Esophagus (tissue), 2 donors: ENCODE measurements at regions not wholly inside any gene's neighbourhood (a gene's known extent, or its start where the extent isn't known, plus 50 kb on each side); places are given as distances from the start of the nearest gene placed in this dataset.
"Not testable (repeated sequence)": the region's sequence is repeated elsewhere in the genome, so short reads cannot be mapped to it uniquely, and the experiment has no call there.

Experiments used
- H3K27ac ChIP-seq, 2 donors: one replicate each; pipeline ENCODE4 v1.5.1; 2013; ENCODE audit warnings: low read depth in 2 of 2, mild to moderate bottlenecking in 2 of 2, inconsistent platforms in 1 of 2, low read length in 1 of 2, moderate library complexity in 1 of 2
- H3K27me3 ChIP-seq, 2 donors: one replicate each; pipeline ENCODE4 v1.6.1; 2013; ENCODE audit warnings: low read length in 2 of 2, control low read depth in 1 of 2, mild to moderate bottlenecking in 1 of 2; ENCODE audit not compliant: insufficient read depth in 2 of 2, control insufficient read depth in 1 of 2
- H3K36me3 ChIP-seq, 2 donors: one replicate each; pipeline ENCODE4 v1.6.1; 2013; ENCODE audit warnings: low read length in 1 of 2; ENCODE audit not compliant: control insufficient read depth in 2 of 2, insufficient read depth in 2 of 2
- H3K4me1 ChIP-seq, 2 donors: one replicate each; pipeline ENCODE4 v1.6.1; 2013; ENCODE audit warnings: low read length in 1 of 2; ENCODE audit not compliant: control insufficient read depth in 2 of 2, insufficient read depth in 2 of 2
- H3K4me3 ChIP-seq, 2 donors: one replicate each; pipeline ENCODE4 v1.5.1; 2013; ENCODE audit warnings: low read length in 2 of 2, mild to moderate bottlenecking in 2 of 2, low read depth in 1 of 2, moderate library complexity in 1 of 2
- H3K9me3 ChIP-seq, 2 donors: one replicate each; pipeline ENCODE4 v1.6.1; 2013; ENCODE audit warnings: mild to moderate bottlenecking in 2 of 2, low read depth in 1 of 2, low read length in 1 of 2, moderate library complexity in 1 of 2; ENCODE audit not compliant: control insufficient read depth in 2 of 2, insufficient read depth in 1 of 2
- WGBS, 2 donors: extraction: QIAGEN DNeasy Blood & Tissue Kit; methylation state at CpG; one replicate each; pipeline ENCODE4 v1.1.7; 2013; 5-methylcytosine and 5-hydroxymethylcytosine counted together
- donor health status: healthy with polysubstance abuse.
- donor health status: Bipolar disorder and iron deficiency.

DNA sequence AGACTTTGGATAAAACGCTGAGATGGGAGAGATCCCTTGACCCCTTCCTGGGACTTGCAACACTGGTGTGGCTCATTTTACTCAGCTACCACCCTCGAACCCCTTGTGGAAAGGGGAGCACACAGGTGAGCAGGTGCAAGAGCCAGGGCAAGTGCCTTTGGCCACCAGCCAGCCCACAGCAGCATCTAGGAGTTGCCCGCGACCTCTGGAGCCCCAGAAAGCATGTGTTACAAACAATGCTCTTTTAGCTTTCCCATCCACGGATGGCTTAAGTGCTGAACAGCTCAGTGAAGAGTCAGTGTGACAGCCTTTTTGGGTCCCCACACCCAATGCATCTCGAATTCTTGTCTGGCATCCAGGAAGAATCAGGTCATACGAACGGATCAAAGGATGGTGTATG, 197.8 kb downstream of the MEMO1 start:
- Histone ChIP-seq H3K4me3 (no peak overlapping the region), H3K27me3 (no peaks in the 10 kb centered on the region), H3K9me3 (no peaks in the 10 kb centered on the region), H3K4me1 (no peaks in the 10 kb centered on the region), H3K36me3 (no peaks in the 10 kb centered on the region), H3K27ac (no peak overlapping the region)
- 79 to 81% methylated on average over 8 of the region's 8 CpGs for WGBS, 2 donors

GRCh38 chr2:31812051-31812798, 198.6 kb downstream of the MEMO1 start:
- no peaks in the 10 kb centered on the region for H3K9me3 ChIP-seq
- no peaks in the 10 kb centered on the region for H3K36me3 ChIP-seq
- H3K27me3 ChIP-seq = no peaks in the 10 kb centered on the region
- no peak overlapping the region for H3K4me3 ChIP-seq
- no peaks in the 10 kb centered on the region for H3K4me1 ChIP-seq
- H3K27ac ChIP-seq = no peak overlapping the region
- WGBS, 2 donors = 58 to 72% methylated on average over 2 of the region's 2 CpGs

DNA sequence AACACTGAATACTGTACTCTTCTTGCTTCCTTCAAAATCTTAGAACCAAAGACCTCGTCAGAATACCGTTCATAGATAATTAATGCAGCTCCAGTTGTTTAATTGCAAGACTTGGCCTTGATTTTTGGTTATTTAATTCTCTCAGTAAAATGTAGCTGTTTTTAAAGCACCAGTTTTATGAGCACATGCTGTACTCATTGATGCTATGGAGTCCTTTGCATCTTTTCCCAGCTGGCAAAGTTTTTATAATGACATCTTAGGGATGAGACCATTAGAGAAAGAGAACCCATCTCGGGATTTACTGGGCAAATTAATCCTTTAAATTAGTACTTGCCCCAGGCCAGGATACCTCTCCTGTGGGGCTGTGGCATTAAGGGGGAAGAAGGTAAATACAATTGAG, 199.3 kb downstream of the MEMO1 start:
- Histone ChIP-seq H3K4me1 (no peaks in the 10 kb centered on the region), H3K36me3 (no peaks in the 10 kb centered on the region), H3K27ac (no peak overlapping the region), H3K27me3 (no peaks in the 10 kb centered on the region), H3K9me3 (no peaks in the 10 kb centered on the region), H3K4me3 (no peak overlapping the region)
- 70 to 83% methylated on average over 3 of the region's 3 CpGs for WGBS, 2 donors

DNA sequence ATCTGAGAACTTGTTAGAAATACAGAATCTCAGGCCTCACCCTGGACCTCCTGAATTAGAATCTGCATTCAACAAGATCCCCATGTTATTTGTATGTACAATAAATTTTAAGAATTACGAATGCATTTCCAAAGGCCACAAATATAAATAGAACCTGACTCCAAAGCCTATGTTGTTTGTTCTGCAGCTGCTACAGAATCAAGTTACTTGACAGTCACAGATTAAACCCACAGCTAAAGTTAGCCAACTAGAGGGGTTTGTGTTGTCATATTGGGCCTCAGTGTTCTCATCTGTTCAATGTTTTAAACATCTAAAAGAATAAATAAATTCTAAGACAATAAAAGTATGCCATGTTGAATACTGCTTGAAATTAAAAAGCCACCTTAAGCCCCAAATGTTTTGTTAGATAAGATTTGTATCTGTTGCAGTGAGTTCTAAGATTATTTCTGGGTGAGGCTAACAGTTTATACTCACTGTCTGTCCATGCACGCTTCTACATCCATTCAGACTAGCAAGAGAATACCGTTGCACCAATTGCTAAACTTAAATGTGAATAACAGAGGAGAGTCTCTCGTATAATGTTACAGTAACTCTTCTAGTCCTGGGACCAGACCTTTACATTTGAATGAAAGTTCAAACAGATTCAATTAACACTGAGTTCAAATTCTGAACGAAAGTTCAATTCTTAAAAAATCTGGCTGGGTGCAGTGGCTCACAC, 200.4 kb downstream of the MEMO1 start:
- peaks cover 0 to 5% of the 10 kb centered on the region in 2 donors for H3K9me3 ChIP-seq
- H3K36me3 ChIP-seq = no peaks in the 10 kb centered on the region
- H3K4me1 ChIP-seq = no peaks in the 10 kb centered on the region
- H3K27me3 ChIP-seq = no peaks in the 10 kb centered on the region
- H3K4me3 ChIP-seq = no peak overlapping the region
- H3K27ac ChIP-seq = no peak overlapping the region
- WGBS, 2 donors = 61 to 64% methylated on average over 5 of the region's 5 CpGs

GRCh38 chr2:31805688-31806087, 205.1 kb downstream of the MEMO1 start:
- no peaks in the 10 kb centered on the region for H3K27me3 ChIP-seq
- H3K4me3 ChIP-seq = no peak overlapping the region
- no peaks in the 10 kb centered on the region for H3K36me3 ChIP-seq
- H3K4me1 ChIP-seq = no peaks in the 10 kb centered on the region
- 83 to 85% methylated on average over 16 of the region's 16 CpGs for WGBS, 2 donors
- peaks cover 0 to 5% of the 10 kb centered on the region in 2 donors for H3K9me3 ChIP-seq
- no peak overlapping the region for H3K27ac ChIP-seq

DNA sequence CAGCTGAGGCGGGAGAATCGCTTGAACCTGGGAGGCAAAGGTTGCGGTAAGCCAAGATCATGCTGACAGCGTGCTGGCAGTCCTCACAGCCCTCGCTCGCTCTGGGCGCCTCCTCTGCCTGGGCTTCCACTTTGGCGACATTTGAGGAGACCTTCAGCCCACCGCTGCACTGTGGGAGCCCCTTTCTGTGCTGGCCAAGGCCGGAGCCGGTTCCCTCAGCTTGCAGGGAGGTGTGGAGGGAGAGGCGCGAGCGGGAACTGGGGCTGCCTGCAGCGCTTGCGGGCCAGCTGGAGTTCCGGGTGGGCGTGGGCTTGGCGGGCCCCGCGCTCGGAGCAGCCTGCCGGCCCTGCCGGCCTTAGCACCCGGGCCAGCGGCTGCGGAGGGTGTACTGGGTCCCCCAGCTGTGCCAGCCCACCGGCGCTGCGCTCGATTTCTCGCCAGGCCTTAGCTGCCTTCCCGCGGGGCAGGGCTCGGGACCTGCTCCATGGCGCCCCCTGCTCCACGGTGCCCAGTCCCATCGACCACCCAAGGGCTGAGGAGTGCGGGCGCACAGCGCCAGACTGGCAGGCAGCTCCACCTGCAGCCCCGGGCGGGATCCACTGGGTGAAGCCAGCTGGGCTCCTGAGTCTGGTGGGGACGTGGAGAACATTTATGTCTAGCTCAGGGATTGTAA, 207.2 kb downstream of the MEMO1 start:
- not testable (repeated sequence) for H3K27ac ChIP-seq, H3K4me3 ChIP-seq, H3K27me3 ChIP-seq, H3K9me3 ChIP-seq, H3K4me1 ChIP-seq, H3K36me3 ChIP-seq
- 64 to 69% methylated on average over 44 of the region's 44 CpGs for WGBS, 2 donors

DNA sequence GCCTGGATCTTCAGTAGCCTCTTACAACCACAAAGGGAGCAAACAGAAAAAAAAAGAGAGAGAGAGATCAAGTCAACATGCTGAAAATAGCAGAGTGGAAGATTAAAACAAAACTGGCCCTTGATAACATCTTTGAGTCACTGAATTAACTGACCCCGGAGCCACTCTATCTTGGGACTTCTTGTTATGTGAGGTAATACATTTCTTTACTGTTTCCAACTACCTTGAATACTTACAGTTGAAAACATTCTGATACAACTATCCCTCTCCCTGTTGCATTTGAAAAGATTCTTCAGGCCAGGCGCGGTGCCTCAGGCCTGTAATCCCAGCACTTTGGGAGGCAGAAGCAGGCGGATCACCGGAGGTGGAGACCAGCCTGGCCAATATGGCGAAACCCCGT, 208.1 kb downstream of the MEMO1 start:
- 95 to 98% methylated on average over 7 of the region's 7 CpGs for WGBS, 2 donors
- H3K4me1 ChIP-seq = no peaks in the 10 kb centered on the region
- H3K27me3 ChIP-seq = no peaks in the 10 kb centered on the region
- H3K36me3 ChIP-seq = no peaks in the 10 kb centered on the region
- H3K9me3 ChIP-seq = peaks cover 0 to 5% of the 10 kb centered on the region in 2 donors
- H3K4me3 ChIP-seq = no peak overlapping the region
- H3K27ac ChIP-seq = no peak overlapping the region

DNA sequence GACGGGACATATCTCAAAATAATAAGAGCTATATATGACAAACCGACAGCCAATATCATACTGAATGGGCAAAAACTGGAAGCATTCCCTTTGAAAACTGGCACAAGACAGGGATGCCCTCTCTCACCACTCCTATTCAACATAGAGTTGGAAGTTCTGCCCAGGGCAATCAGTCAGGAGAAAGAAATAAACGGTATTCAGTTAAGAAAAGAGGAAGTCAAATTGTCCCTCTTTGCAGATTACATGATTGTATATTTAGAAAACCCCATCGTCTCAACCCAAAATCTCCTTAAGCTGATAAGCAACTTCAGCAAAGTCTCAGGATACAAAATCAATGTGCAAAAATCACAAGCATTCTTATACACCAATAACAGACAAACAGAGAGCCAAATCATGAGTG, 211.5 kb downstream of the MEMO1 start:
- H3K36me3 ChIP-seq, H3K4me1 ChIP-seq, H3K27me3 ChIP-seq, H3K4me3 ChIP-seq, H3K27ac ChIP-seq, H3K9me3 ChIP-seq: not testable (repeated sequence)
- WGBS, 2 donors = 81 to 86% methylated on average over 4 of the region's 4 CpGs

DNA sequence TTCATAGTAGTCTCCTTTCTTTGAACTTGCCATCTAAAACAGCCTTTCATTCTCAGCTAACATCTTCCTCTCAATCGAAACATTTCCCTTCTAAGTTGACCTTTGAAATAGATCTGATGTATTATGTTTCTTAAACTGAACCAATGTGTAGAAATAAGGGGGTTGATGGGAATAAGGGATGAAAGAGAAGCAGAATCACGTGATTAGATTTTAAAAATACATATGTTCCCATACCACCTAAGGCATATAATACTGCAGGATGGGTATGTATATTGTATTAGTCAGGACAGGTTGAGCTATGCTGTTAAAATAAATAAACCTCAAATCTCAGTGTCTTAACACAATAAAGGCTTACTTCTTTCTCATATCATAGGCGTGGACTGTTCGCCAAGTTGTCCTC, 207.5 kb upstream of the SRD5A2 start:
- Histone ChIP-seq H3K4me3 (no peak overlapping the region), H3K27me3 (no peaks in the 10 kb centered on the region), H3K36me3 (no peaks in the 10 kb centered on the region), H3K4me1 (no peaks in the 10 kb centered on the region), H3K27ac (no peak overlapping the region), H3K9me3 (no peaks in the 10 kb centered on the region)
- WGBS, 2 donors = 84 to 85% methylated on average over 4 of the region's 4 CpGs
